ENCODE measurements at regions not wholly inside any gene's neighbourhood (a gene's known extent, or its start where the extent isn't known, plus 50 kb on each side); places are given as distances from the start of the nearest gene placed in this dataset.

- DNase-seq = no peak
- in situ Hi-C loops (cut with MboI; ENCODE audit: low pct_unique_long_range_greater_than_20kb, low sequenced_read_pairs) = no loop called here
These were observed 50.7 kb upstream of the ST6GALNAC3 start for GRCh38 chr1:76023669-76024435.
